ENCODE measurements at regions not wholly inside any gene's neighbourhood (a gene's known extent, or its start where the extent isn't known, plus 50 kb on each side); places are given as distances from the start of the nearest gene placed in this dataset.

GRCh38 chr11:45518141-45518832 is 147.1 kb downstream of the CHST1 start:
- no peak for DNase-seq (ENCODE audit: low spot score)

- DNase-seq (ENCODE audit: low spot score): no peak
Observed at GRCh38 chr11:45517171-45517770, 148.2 kb downstream of the CHST1 start.

GRCh38 chr11:45513821-45514340 is 151.5 kb downstream of the CHST1 start:
- no peak for DNase-seq (ENCODE audit: low spot score)

- DNase-seq (ENCODE audit: low spot score): no peak
Observed at GRCh38 chr11:45512471-45513148, 152.8 kb downstream of the CHST1 start.

- no peak for DNase-seq (ENCODE audit: low spot score)
Observed at GRCh38 chr11:45511566-45511965, 153.9 kb downstream of the CHST1 start.

GRCh38 chr11:45507916-45508315 is 157.5 kb downstream of the CHST1 start:
- DNase-seq (ENCODE audit: low spot score): no peak

- DNase-seq (ENCODE audit: low spot score): no peak
Observed at GRCh38 chr11:45503311-45503710, 162.1 kb downstream of the CHST1 start.

GRCh38 chr11:45502226-45502545 is 163.2 kb downstream of the CHST1 start:
- no peak for DNase-seq (ENCODE audit: low spot score)

- no peak for DNase-seq (ENCODE audit: low spot score)
Observed at GRCh38 chr11:45501392-45502225, 163.8 kb downstream of the CHST1 start.

- DNase-seq (ENCODE audit: low spot score): no peak
Observed at GRCh38 chr11:45500451-45500850, 165.0 kb downstream of the CHST1 start.

- no peak for DNase-seq (ENCODE audit: low spot score)
Observed at GRCh38 chr11:45494738-45495137, 170.7 kb downstream of the CHST1 start.

GRCh38 chr11:45489281-45489905 is 176.0 kb downstream of the CHST1 start:
- DNase-seq (ENCODE audit: low spot score): no peak

GRCh38 chr11:45486461-45486860 is 179.0 kb downstream of the CHST1 start:
- no peak for DNase-seq (ENCODE audit: low spot score)

- DNase-seq (ENCODE audit: low spot score): no peak
Observed at GRCh38 chr11:45485070-45485707, 180.2 kb downstream of the CHST1 start.

- no peak for DNase-seq (ENCODE audit: low spot score)
Observed at GRCh38 chr11:45484326-45484883, 181.0 kb downstream of the CHST1 start.

- no peak for DNase-seq (ENCODE audit: low spot score)
Observed at GRCh38 chr11:45483416-45483815, 182.0 kb downstream of the CHST1 start.

GRCh38 chr11:45482331-45482730 is 183.1 kb downstream of the CHST1 start:
- DNase-seq (ENCODE audit: low spot score): no peak

- no peak for DNase-seq (ENCODE audit: low spot score)
Observed at GRCh38 chr11:45481026-45481425, 184.4 kb downstream of the CHST1 start.

GRCh38 chr11:45477588-45477987 is 187.8 kb downstream of the CHST1 start:
- DNase-seq (ENCODE audit: low spot score): no peak

GRCh38 chr11:45476126-45476525 is 189.3 kb downstream of the CHST1 start:
- no peak for DNase-seq (ENCODE audit: low spot score)

- DNase-seq (ENCODE audit: low spot score): no peak
Observed at GRCh38 chr11:45475173-45475572, 189.0 kb upstream of the SYT13 start.
